Neutrophil (primary cell): ENCODE measurements at regions not wholly inside any gene's neighbourhood (a gene's known extent, or its start where the extent isn't known, plus 50 kb on each side); places are given as distances from the start of the nearest gene placed in this dataset.

ENCODE experiments used
- H3K27ac ChIP-seq: fragments of 200-600 bp; sonication (generic); 2 replicates; pipeline ENCODE4 v1.5.1; 2016; ENCODE audit warnings: mild to moderate bottlenecking, moderate library complexity
- H3K27me3 ChIP-seq: fragments of 200-600 bp; sonication (generic); 2 replicates; pipeline ENCODE4 v1.6.0; 2016; ENCODE audit warnings: mild to moderate bottlenecking
- H3K36me3 ChIP-seq: fragments of 200-600 bp; sonication (generic); 2 replicates; pipeline ENCODE4 v1.5.1; 2017
- H3K4me1 ChIP-seq, 2 experiments: fragments of 200-600 bp in 1 of 2; sonication (generic) in 1 of 2; 1 replicate in 1 of 2; 2 replicates in 1 of 2; pipeline versions ENCODE4 v1.5.1 to v1.6.1; 2013 to 2016; ENCODE audit warnings: low read depth in 1 of 2, low read length in 1 of 2, mild to moderate bottlenecking in 1 of 2, moderate library complexity in 1 of 2; ENCODE audit not compliant: control insufficient read depth in 1 of 2, insufficient read depth in 1 of 2
- H3K4me3 ChIP-seq, 2 experiments: fragments of 200-600 bp in 1 of 2; sonication (generic) in 1 of 2; 1 replicate in 1 of 2; 2 replicates in 1 of 2; pipeline ENCODE4 v1.5.1; 2013 to 2016; ENCODE audit warnings: low read depth in 1 of 2, low read length in 1 of 2, mild to moderate bottlenecking in 1 of 2, moderate library complexity in 1 of 2
- H3K9me3 ChIP-seq: fragments of 200-600 bp; sonication (generic); 2 replicates; pipeline ENCODE4 v1.5.1; 2016
- TF ChIP-seq, protein P1 (sequence below): fragments of 200-600 bp; sonication (generic); IDR thresholded peaks from 2 replicates; pipeline ENCODE4 v1.5.1; 2016; ENCODE audit warnings: antibody characterized with exemption

DNA sequence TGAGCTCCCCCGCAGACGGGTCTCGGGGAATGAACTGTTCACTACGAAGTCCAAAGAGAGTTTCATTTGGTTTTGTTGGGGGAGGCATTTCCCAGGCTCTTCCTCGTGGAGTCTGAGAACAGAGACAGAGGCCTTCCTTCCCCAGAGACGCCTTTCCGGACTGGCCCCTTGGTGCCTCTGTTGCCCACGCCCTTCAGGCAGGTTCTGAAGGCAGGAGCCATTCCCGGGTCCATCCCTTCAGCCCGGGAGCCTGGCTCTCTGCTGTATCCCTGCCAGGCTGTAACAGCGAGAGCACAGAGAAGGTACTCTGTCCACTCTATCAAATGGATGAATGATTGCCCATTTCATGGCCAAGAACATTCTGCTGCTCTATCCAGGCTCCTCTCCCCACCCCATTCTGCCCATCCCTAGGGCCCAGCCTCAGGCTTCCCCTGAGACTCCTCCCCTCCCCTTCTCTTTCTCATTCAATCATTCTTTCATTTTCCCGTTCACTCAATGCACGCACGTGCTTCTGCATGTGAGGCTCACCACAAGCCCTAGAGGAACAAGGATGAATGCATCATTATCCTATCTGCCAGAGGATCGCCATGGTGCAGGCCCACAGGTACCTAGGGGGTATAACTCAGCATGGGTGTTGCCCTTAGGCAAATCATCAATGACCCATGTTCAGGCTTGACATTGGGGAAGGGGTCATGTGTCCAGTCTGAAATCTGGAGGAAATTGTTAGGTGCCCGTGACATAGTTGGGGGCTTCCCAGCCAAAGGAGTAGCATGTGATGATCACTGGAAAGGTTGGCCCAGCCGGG, 298.6 kb downstream of the ZNF536 start:
- H3K4me3 ChIP-seq = no peak overlapping the region
- no peaks in the 10 kb centered on the region for H3K9me3 ChIP-seq
- TF ChIP-seq, protein P1, sequence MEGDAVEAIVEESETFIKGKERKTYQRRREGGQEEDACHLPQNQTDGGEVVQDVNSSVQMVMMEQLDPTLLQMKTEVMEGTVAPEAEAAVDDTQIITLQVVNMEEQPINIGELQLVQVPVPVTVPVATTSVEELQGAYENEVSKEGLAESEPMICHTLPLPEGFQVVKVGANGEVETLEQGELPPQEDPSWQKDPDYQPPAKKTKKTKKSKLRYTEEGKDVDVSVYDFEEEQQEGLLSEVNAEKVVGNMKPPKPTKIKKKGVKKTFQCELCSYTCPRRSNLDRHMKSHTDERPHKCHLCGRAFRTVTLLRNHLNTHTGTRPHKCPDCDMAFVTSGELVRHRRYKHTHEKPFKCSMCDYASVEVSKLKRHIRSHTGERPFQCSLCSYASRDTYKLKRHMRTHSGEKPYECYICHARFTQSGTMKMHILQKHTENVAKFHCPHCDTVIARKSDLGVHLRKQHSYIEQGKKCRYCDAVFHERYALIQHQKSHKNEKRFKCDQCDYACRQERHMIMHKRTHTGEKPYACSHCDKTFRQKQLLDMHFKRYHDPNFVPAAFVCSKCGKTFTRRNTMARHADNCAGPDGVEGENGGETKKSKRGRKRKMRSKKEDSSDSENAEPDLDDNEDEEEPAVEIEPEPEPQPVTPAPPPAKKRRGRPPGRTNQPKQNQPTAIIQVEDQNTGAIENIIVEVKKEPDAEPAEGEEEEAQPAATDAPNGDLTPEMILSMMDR = no peak
- H3K4me1 ChIP-seq = no peaks in the 10 kb centered on the region
- H3K36me3 ChIP-seq = no peaks in the 10 kb centered on the region
- peaks cover 25% of the 10 kb centered on the region for H3K27me3 ChIP-seq
- no peak overlapping the region for H3K27ac ChIP-seq

- Histone ChIP-seq H3K36me3 (no peaks in the 10 kb centered on the region), H3K27ac (no peak overlapping the region), H3K4me3 (no peak overlapping the region), H3K4me1 (no peaks in the 10 kb centered on the region), H3K27me3 (peaks cover 25% of the 10 kb centered on the region), H3K9me3 (no peaks in the 10 kb centered on the region)
- TF ChIP-seq, protein P1 = no peak
These were observed 297.8 kb downstream of the ZNF536 start for GRCh38 chr19:30670011-30670329.

DNA sequence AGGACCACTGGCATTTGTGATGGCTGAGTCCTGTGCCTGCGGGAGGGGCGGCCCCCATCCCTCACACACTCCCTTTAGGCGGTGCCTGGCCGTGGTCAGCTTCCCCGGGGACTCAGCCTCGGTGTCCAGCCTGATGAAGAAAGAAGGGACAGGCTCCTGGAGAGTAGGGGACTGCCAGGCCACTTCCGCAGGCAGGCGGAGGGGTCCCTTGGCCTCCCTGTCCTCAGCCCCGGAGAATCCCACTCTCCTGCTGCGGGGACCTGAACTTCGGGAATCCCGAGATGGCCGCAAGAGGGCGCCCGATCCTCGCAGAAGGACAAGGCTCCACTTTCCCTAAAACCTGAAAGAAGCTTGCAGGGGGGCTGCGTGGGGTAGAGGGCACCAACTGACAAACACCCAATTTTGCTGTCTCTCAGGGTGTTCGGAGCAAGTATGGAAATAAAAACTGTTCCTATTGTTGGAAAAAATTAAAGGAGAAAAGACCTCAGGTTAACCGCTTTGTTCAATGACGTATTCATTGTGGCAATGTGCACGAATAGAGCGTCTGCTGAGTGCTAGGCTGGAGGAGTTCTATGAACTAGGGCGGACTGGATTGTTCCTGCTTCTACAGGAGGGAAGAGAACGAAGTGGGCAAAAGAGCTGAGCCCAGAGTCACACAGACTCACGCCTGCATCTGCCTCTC, 297.3 kb downstream of the ZNF536 start:
- no peaks in the 10 kb centered on the region for H3K36me3 ChIP-seq
- H3K27ac ChIP-seq = no peak overlapping the region
- H3K27me3 ChIP-seq = peaks cover 25% of the 10 kb centered on the region
- no peaks in the 10 kb centered on the region for H3K4me1 ChIP-seq
- H3K9me3 ChIP-seq = no peaks in the 10 kb centered on the region
- no peak overlapping the region for H3K4me3 ChIP-seq
- TF ChIP-seq, protein P1 = no peak

DNA sequence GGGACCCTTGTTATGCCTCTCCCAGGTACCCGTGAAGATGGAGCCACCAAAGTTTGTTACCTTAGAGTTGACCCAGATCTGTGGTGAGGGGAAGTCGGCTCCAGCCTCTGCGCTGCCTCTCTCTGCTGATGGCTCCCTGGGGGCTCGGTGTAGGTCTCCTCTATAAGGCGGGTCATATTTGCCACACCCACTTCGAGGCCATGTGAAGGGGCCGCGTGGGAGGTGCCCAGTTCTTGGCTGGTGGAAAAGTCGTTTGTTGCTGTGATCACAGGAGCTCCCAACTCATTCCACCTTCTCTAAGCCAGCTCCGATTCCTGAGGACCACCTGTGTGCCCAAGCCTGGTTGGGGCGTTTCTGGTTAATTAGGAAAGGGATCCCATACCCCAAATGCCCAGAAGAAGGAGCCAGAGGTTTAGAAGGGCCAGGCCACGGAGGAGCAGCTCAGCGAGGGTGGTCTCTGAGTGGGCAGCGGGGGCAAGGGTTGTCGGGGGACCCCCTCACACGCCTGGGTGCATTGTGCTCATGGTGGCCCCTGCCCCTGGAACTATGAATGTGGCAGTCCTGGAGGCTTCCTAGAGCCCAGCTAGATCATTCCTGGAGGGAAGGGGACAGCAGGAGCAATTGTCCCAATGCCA, 296.5 kb downstream of the ZNF536 start:
- H3K4me3 ChIP-seq = no peak overlapping the region
- H3K36me3 ChIP-seq = no peaks in the 10 kb centered on the region
- H3K27ac ChIP-seq = no peak overlapping the region
- H3K9me3 ChIP-seq = no peaks in the 10 kb centered on the region
- peaks cover 25% of the 10 kb centered on the region for H3K27me3 ChIP-seq
- H3K4me1 ChIP-seq = no peaks in the 10 kb centered on the region
- TF ChIP-seq, protein P1 = no peak

GRCh38 chr19:30667746-30668145, 295.6 kb downstream of the ZNF536 start:
- TF ChIP-seq, protein P1 = no peak
- H3K9me3 ChIP-seq = no peaks in the 10 kb centered on the region
- no peak overlapping the region for H3K4me3 ChIP-seq
- no peaks in the 10 kb centered on the region for H3K36me3 ChIP-seq
- peaks cover 25% of the 10 kb centered on the region for H3K27me3 ChIP-seq
- H3K27ac ChIP-seq = no peak overlapping the region
- H3K4me1 ChIP-seq = no peaks in the 10 kb centered on the region
